A673 (cell line): ENCODE measurements at regions not wholly inside any gene's neighbourhood (a gene's known extent, or its start where the extent isn't known, plus 50 kb on each side); places are given as distances from the start of the nearest gene placed in this dataset.

Experiments used
- CTCF ChIP-seq: fragments of 300-800, 200-600 bp; sonication (generic); conservative IDR thresholded peaks from 2 replicates; pipeline ENCODE4 v1.5.1; 2017; ENCODE audit warnings: low read depth, mild to moderate bottlenecking, antibody characterized with exemption, low read length, moderate library complexity, mixed read lengths
- EZH2 ChIP-seq: fragments of 200-600 bp; sonication (generic); IDR thresholded peaks from 2 replicates; pipeline ENCODE4 v1.6.1; 2017; ENCODE audit warnings: borderline replicate concordance, low read depth, mild to moderate bottlenecking, mixed read lengths, antibody characterized with exemption, low read length; ENCODE audit not compliant: poor library complexity, severe bottlenecking

GRCh38 chr3:124391774-124392173 is 338.5 kb upstream of the UMPS start:
- TF ChIP-seq CTCF, result no peak
- TF ChIP-seq EZH2, result no peak
